HL-60 (cell line): ENCODE measurements at regions not wholly inside any gene's neighbourhood (a gene's known extent, or its start where the extent isn't known, plus 50 kb on each side); places are given as distances from the start of the nearest gene placed in this dataset.

Experiments used
- CTCF ChIP-seq: IDR thresholded peaks from one replicate; pipeline ENCODE4 v1.5.1; 2011; ENCODE audit warnings: low read length, control low read depth, inconsistent platforms; ENCODE audit not compliant: insufficient read depth
- POLR2AphosphoS5 ChIP-seq: IDR thresholded peaks from 2 replicates; pipeline ENCODE4 v1.6.1; 2012; ENCODE audit warnings: low read depth
- REST ChIP-seq: IDR thresholded peaks from 2 replicates; pipeline ENCODE4 v1.6.1; 2012; ENCODE audit warnings: low read depth; ENCODE audit not compliant: insufficient replicate concordance
- SPI1 ChIP-seq: IDR thresholded peaks from 2 replicates; pipeline ENCODE4 v1.6.1; 2012; ENCODE audit warnings: low read depth, mild to moderate bottlenecking, borderline replicate concordance

- TF ChIP-seq CTCF (no peak), SPI1 (no peak), POLR2AphosphoS5 (no peak), REST (no peak)
Measured at GRCh38 chr18:45340884-45341283, 274.4 kb upstream of the SLC14A2 start.
